GM12892 (cell line): ENCODE measurements at regions not wholly inside any gene's neighbourhood (a gene's known extent, or its start where the extent isn't known, plus 50 kb on each side); places are given as distances from the start of the nearest gene placed in this dataset.

Source experiments
- POLR2A ChIP-seq: IDR thresholded peaks from 2 replicates; pipeline ENCODE4 v1.6.1; 2011; ENCODE audit warnings: low read depth, low read length, control low read depth
- POLR2AphosphoS5 ChIP-seq: IDR thresholded peaks from 2 replicates; pipeline ENCODE4 v1.6.1; 2011; ENCODE audit warnings: low read depth, low read length, control low read depth
- TAF1 ChIP-seq: IDR thresholded peaks from 2 replicates; pipeline ENCODE4 v1.6.1; 2011; ENCODE audit warnings: low read depth, mild to moderate bottlenecking, control low read depth, low read length, borderline replicate concordance

GRCh38 chrX:27086237-27086636 lies 376.9 kb downstream of the PPP4R3C start:
- TF ChIP-seq POLR2A (no peak), TAF1 (no peak), POLR2AphosphoS5 (no peak)
